ENCODE measurements at regions not wholly inside any gene's neighbourhood (a gene's known extent, or its start where the extent isn't known, plus 50 kb on each side); places are given as distances from the start of the nearest gene placed in this dataset.

- Histone ChIP-seq H3K4me1 (no peaks in the 10 kb centered on the region), H3K27ac (no peak overlapping the region), H3K4me3 (no peak overlapping the region), H3K9me3 (peaks cover 0 to 8% (median 0%) of the 10 kb centered on the region in 4 donors), H3K36me3 (no peaks in the 10 kb centered on the region), H3K27me3 (no peaks in the 10 kb centered on the region)
- TF ChIP-seq EP300 (IDR thresholded peaks at IDR 0.05) (no peak), CTCF (IDR thresholded peaks at IDR 0.05) (no peak), POLR2A (IDR thresholded peaks at IDR 0.05) (no peak)
- DNase-seq (ENCODE audit: low spot score in 2 of 2), result no peak
- WGBS, 2 donors, result 66 to 82% methylated on average over 6 of the region's 6 CpGs
Observed at GRCh38 chr3:148631124-148631903, 66.4 kb upstream of the AGTR1 start.

- no peak for TF ChIP-seq EP300 (IDR thresholded peaks at IDR 0.05)
- no peak for TF ChIP-seq POLR2A (IDR thresholded peaks at IDR 0.05)
- no peak for TF ChIP-seq CTCF (IDR thresholded peaks at IDR 0.05)
- 87 to 90% methylated on average over 2 of the region's 2 CpGs for WGBS, 2 donors
- Histone ChIP-seq H3K4me3 (no peak overlapping the region), H3K36me3 (no peaks in the 10 kb centered on the region), H3K4me1 (peaks cover 0 to 13% (median 0%) of the 10 kb centered on the region in 4 donors), H3K27ac (no peak overlapping the region), H3K27me3 (peaks cover 0 to 2% of the 10 kb centered on the region in 2 donors), H3K9me3 (no peaks in the 10 kb centered on the region)
- no peak for DNase-seq (ENCODE audit: low spot score in 2 of 2)
Observed at GRCh38 chr3:148641722-148642121, 56.0 kb upstream of the AGTR1 start.

- H3K9me3 ChIP-seq, result no peaks in the 10 kb centered on the region
- no peak overlapping the region for H3K4me3 ChIP-seq
- H3K27ac ChIP-seq, result no peak overlapping the region
- TF ChIP-seq EP300 (IDR thresholded peaks at IDR 0.05), result no peak
- no peak for DNase-seq (ENCODE audit: low spot score in 2 of 2)
- peaks cover 0 to 13% (median 0%) of the 10 kb centered on the region in 4 donors for H3K4me1 ChIP-seq
- peaks cover 0 to 2% of the 10 kb centered on the region in 2 donors for H3K27me3 ChIP-seq
- no peaks in the 10 kb centered on the region for H3K36me3 ChIP-seq
Observed at GRCh38 chr3:148642214-148642613, 55.5 kb upstream of the AGTR1 start.

GRCh38 chr3:148642616-148643015 lies 55.1 kb upstream of the AGTR1 start:
- Histone ChIP-seq H3K27me3 (peaks cover 0 to 2% of the 10 kb centered on the region in 2 donors), H3K36me3 (no peaks in the 10 kb centered on the region), H3K4me1 (peaks cover 0 to 13% (median 0%) of the 10 kb centered on the region in 4 donors), H3K9me3 (no peaks in the 10 kb centered on the region), H3K4me3 (no peak overlapping the region), H3K27ac (no peak overlapping the region)
- DNase-seq (ENCODE audit: low spot score in 2 of 2), result no peak
- 79 to 81% methylated on average over 2 of the region's 2 CpGs for WGBS, 2 donors
- TF ChIP-seq CTCF (IDR thresholded peaks at IDR 0.05) (no peak), POLR2A (IDR thresholded peaks at IDR 0.05) (no peak), EP300 (IDR thresholded peaks at IDR 0.05) (no peak)

- peaks cover 0 to 2% of the 10 kb centered on the region in 2 donors for H3K27me3 ChIP-seq
- peak overlapping the region in 1 of 4 donors; percentile 20 for H3K27ac ChIP-seq
- no peak for DNase-seq (ENCODE audit: low spot score in 2 of 2)
Observed at GRCh38 chr3:148643389-148643840, 54.3 kb upstream of the AGTR1 start.

More at GRCh38 chr3:148643389-148643840, 54.3 kb upstream of the AGTR1 start:
- WGBS, 2 donors, result 41% methylated on average over 4 of the region's 4 CpGs
- peaks cover 0 to 14% (median 0%) of the 10 kb centered on the region in 4 donors for H3K4me1 ChIP-seq
- no peak overlapping the region for H3K4me3 ChIP-seq
- no peaks in the 10 kb centered on the region for H3K9me3 ChIP-seq
- no peaks in the 10 kb centered on the region for H3K36me3 ChIP-seq
- TF ChIP-seq CTCF (IDR thresholded peaks at IDR 0.05) (no peak), EP300 (IDR thresholded peaks at IDR 0.05) (no peak), POLR2A (IDR thresholded peaks at IDR 0.05) (no peak)
